Keratinocyte (primary cell): ENCODE measurements at regions not wholly inside any gene's neighbourhood (a gene's known extent, or its start where the extent isn't known, plus 50 kb on each side); places are given as distances from the start of the nearest gene placed in this dataset.
A peak's percentile ranks its signal among the peaks of the same experiment; 100 is the strongest.

Source experiments
- DNase-seq: peaks from one replicate; pipeline ENCODE4 v3.0.0-alpha.2; 2011; ENCODE audit warnings: low read depth, missing footprints, low spot score
- FAIRE-seq: peaks from 2 replicates; lab custom pipeline; 2011; peaks lifted over from hg19 to GRCh38; lab: Jason Lieb, UNC
- H2AFZ ChIP-seq: 2 replicates; pipeline ENCODE4 v1.6.0; 2012; ENCODE audit warnings: low read length, control low read depth, inconsistent platforms; ENCODE audit not compliant: control insufficient read depth
- H3K27ac ChIP-seq: 2 replicates; pipeline ENCODE4 v1.5.1; 2011; ENCODE audit warnings: low read length; ENCODE audit not compliant: control insufficient read depth, insufficient read depth
- H3K27me3 ChIP-seq: 3 replicates; pipeline ENCODE4 v1.6.0; 2011; ENCODE audit warnings: low read length; ENCODE audit not compliant: control insufficient read depth, insufficient read depth; ENCODE audit errors: extremely low read depth
- H3K36me3 ChIP-seq, 2 experiments: 2 replicates in 1 of 2; 3 replicates in 1 of 2; pipeline ENCODE4 v1.5.1; 2011; ENCODE audit warnings: low read length in 2 of 2, mild to moderate bottlenecking in 1 of 2; ENCODE audit not compliant: control insufficient read depth in 2 of 2, insufficient read depth in 2 of 2; ENCODE audit errors: extremely low read depth in 1 of 2
- H3K4me1 ChIP-seq: 3 replicates; pipeline ENCODE4 v1.5.1; 2011; ENCODE audit warnings: low read length; ENCODE audit not compliant: control insufficient read depth, insufficient read depth; ENCODE audit errors: extremely low read depth
- H3K4me2 ChIP-seq: 3 replicates; pipeline ENCODE4 v1.6.0; 2011; ENCODE audit warnings: low read depth, low read length; ENCODE audit not compliant: control insufficient read depth, insufficient read depth; ENCODE audit errors: extremely low read depth
- H3K4me3 ChIP-seq, 3 experiments: fragments of 200-600 bp in 1 of 3; sonication (generic) in 1 of 3; 2 replicates in 2 of 3; 3 replicates in 1 of 3; pipeline ENCODE4 v1.5.1; 2011 to 2016; ENCODE audit warnings: low read length in 3 of 3, mild to moderate bottlenecking in 3 of 3, control low read depth in 2 of 3, inconsistent platforms in 1 of 3, low read depth in 1 of 3, mixed read lengths in 1 of 3, mixed run types in 1 of 3, moderate library complexity in 1 of 3; ENCODE audit not compliant: control insufficient read depth in 2 of 3, insufficient read depth in 2 of 3; ENCODE audit errors: extremely low read depth in 1 of 3
- H3K79me2 ChIP-seq: 2 replicates; pipeline ENCODE4 v1.6.0; 2012; ENCODE audit warnings: low read length; ENCODE audit not compliant: control insufficient read depth, insufficient read depth
- H3K9ac ChIP-seq: 3 replicates; pipeline ENCODE4 v1.6.0; 2011; ENCODE audit warnings: low read length; ENCODE audit not compliant: control insufficient read depth, insufficient read depth; ENCODE audit errors: extremely low read depth
- H3K9me1 ChIP-seq: 3 replicates; pipeline ENCODE4 v1.6.0; 2011; ENCODE audit warnings: low read length; ENCODE audit not compliant: control insufficient read depth, insufficient read depth; ENCODE audit errors: extremely low read depth
- H3K9me3 ChIP-seq: 2 replicates; pipeline ENCODE4 v1.5.1; 2012; ENCODE audit warnings: low read depth, low read length; ENCODE audit not compliant: control insufficient read depth
- H4K20me1 ChIP-seq: 3 replicates; pipeline ENCODE4 v1.6.0; 2011; ENCODE audit warnings: low read length; ENCODE audit not compliant: control insufficient read depth, insufficient read depth; ENCODE audit errors: extremely low read depth
- EZH2 ChIP-seq: IDR thresholded peaks from one replicate; pipeline ENCODE4 v1.6.1; 2012; ENCODE audit warnings: inconsistent platforms, mild to moderate bottlenecking, low read length, moderate library complexity
- dilution Hi-C: fragments of 300-500 bp; cut with MboI; formaldehyde crosslinking; loops from one replicate; pipeline ENCODE4 v1.7.0; 2020; ENCODE audit warnings: low sequenced_read_pairs; ENCODE audit not compliant: extremely low pct_ligation_motif_present
- TF ChIP-seq, protein P1 (sequence below), 3 experiments: IDR thresholded peaks in 1 of 3; conservative IDR thresholded peaks in 1 of 3; optimal IDR thresholded peaks in 1 of 3; 2 replicates in 2 of 3; 3 replicates in 1 of 3; pipeline versions ENCODE3 to v1.5.1; 2011; ENCODE audit warnings: low read length in 3 of 3, mild to moderate bottlenecking in 3 of 3, moderate library complexity in 2 of 3, control low read depth in 1 of 3, inconsistent platforms in 1 of 3; ENCODE audit not compliant: insufficient read depth in 2 of 3; ENCODE audit errors: extremely low read depth in 1 of 3

DNA sequence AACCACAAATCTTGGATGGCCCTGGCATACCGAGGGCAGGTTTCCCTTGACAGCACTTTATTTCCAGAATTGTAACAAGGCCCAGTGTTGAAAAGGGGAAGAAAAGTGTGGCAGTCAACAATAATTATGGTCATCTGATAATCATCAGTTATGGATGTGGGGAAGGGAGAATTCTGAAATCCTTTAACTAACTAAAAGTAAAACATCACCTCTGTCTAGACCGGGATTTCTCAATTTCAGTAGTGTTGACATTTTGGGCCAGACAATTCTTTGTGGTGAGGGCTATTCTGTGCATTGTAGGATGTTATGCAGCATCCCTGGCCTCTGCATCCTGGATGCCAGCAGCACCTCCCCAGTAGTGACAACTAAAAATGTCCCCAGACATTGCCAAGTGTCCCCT is 140.4 kb downstream of the PSAT1 start:
- Histone ChIP-seq H3K4me1 (no peaks in the 10 kb centered on the region), H3K9me1 (no peaks in the 10 kb centered on the region), H3K27me3 (peaks cover 6% of the 10 kb centered on the region), H3K36me3 (no peaks in the 10 kb centered on the region), H3K9ac (no peak overlapping the region), H3K4me2 (no peak overlapping the region), H3K4me3 (no peak overlapping the region), H4K20me1 (no peaks in the 10 kb centered on the region), H3K79me2 (no peaks in the 10 kb centered on the region), H3K9me3 (no peaks in the 10 kb centered on the region), H2AFZ (no peak overlapping the region), H3K27ac (no peak overlapping the region)
- FAIRE-seq (no peak), DNase-seq (no peak)
- dilution Hi-C loops: no loop called here
- TF ChIP-seq EZH2: no peak
- TF ChIP-seq, protein P1, sequence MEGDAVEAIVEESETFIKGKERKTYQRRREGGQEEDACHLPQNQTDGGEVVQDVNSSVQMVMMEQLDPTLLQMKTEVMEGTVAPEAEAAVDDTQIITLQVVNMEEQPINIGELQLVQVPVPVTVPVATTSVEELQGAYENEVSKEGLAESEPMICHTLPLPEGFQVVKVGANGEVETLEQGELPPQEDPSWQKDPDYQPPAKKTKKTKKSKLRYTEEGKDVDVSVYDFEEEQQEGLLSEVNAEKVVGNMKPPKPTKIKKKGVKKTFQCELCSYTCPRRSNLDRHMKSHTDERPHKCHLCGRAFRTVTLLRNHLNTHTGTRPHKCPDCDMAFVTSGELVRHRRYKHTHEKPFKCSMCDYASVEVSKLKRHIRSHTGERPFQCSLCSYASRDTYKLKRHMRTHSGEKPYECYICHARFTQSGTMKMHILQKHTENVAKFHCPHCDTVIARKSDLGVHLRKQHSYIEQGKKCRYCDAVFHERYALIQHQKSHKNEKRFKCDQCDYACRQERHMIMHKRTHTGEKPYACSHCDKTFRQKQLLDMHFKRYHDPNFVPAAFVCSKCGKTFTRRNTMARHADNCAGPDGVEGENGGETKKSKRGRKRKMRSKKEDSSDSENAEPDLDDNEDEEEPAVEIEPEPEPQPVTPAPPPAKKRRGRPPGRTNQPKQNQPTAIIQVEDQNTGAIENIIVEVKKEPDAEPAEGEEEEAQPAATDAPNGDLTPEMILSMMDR (optimal IDR thresholded peaks at IDR 0.05 in 1 of 3, IDR thresholded peaks at IDR 0.05 in 1 of 3, conservative IDR thresholded peaks at IDR 0.05 in 1 of 3; ENCODE audit: extremely low read depth in 1 of 3, insufficient read depth in 2 of 3, low read length in 3 of 3): no peak

DNA sequence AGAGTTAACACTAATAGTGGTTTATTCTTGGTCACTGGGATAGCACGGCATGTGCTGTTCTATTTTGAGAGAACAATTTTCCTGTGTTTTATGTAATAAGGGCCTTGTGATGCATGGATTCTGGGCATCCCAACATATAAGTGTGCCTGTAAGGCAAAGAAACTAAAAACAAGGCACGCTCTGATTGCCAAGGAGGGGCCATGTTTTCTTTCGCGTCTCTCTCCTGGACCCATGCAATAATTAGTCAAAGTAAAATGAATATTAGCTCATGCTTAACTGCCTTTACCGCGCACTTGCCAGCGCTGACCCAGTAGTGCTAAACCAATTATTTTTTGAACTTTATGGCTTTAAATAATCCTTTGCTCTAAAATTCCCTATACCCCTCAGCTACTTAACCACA is 140.9 kb downstream of the PSAT1 start:
- H3K9ac ChIP-seq: no peak overlapping the region
- H3K9me1 ChIP-seq: no peaks in the 10 kb centered on the region
- H3K4me1 ChIP-seq: no peaks in the 10 kb centered on the region
- H4K20me1 ChIP-seq: no peaks in the 10 kb centered on the region
- H3K27ac ChIP-seq: no peak overlapping the region
- no peak overlapping the region for H2AFZ ChIP-seq
- no peaks in the 10 kb centered on the region for H3K36me3 ChIP-seq
- peaks cover 6% of the 10 kb centered on the region for H3K27me3 ChIP-seq
- no peak overlapping the region for H3K4me3 ChIP-seq
- no peaks in the 10 kb centered on the region for H3K9me3 ChIP-seq
- H3K4me2 ChIP-seq: no peak overlapping the region
- DNase-seq (no peak), FAIRE-seq (no peak)
- H3K79me2 ChIP-seq: no peaks in the 10 kb centered on the region
- TF ChIP-seq, protein P1 (optimal IDR thresholded peaks at IDR 0.05 in 1 of 3, IDR thresholded peaks at IDR 0.05 in 1 of 3, conservative IDR thresholded peaks at IDR 0.05 in 1 of 3; ENCODE audit: extremely low read depth in 1 of 3, insufficient read depth in 2 of 3, low read length in 3 of 3): no peak
- peak; percentile 32 for TF ChIP-seq EZH2
- dilution Hi-C loops: no loop called here
